ENCODE measurements at regions not wholly inside any gene's neighbourhood (a gene's known extent, or its start where the extent isn't known, plus 50 kb on each side); places are given as distances from the start of the nearest gene placed in this dataset.
"Not testable (repeated sequence)": the region's sequence is repeated elsewhere in the genome, so short reads cannot be mapped to it uniquely, and the experiment has no call there.

GRCh38 chr5:19285286-19285685, 702.7 kb downstream of the CDH18 start:
- Histone ChIP-seq H3K4me1 (ENCODE audit: insufficient read depth, low read length) (no peaks in the 10 kb centered on the region), H3K9ac (ENCODE audit: low read depth, low read length) (no peak overlapping the region), H3K36me3 (ENCODE audit: insufficient read depth, low read length) (no peaks in the 10 kb centered on the region)

GRCh38 chr5:19287548-19288277, 700.3 kb downstream of the CDH18 start:
- not testable (repeated sequence) for H3K36me3 ChIP-seq (ENCODE audit: insufficient read depth, low read length); H3K9me3 ChIP-seq (ENCODE audit: control insufficient read depth, insufficient read depth, low read length); H3K9ac ChIP-seq (ENCODE audit: low read depth, low read length); H3K4me1 ChIP-seq (ENCODE audit: insufficient read depth, low read length)

More at GRCh38 chr5:19285286-19285685, 702.7 kb downstream of the CDH18 start:
- no peaks in the 10 kb centered on the region for H3K9me3 ChIP-seq (ENCODE audit: control insufficient read depth, insufficient read depth, low read length)

- H3K36me3 ChIP-seq (ENCODE audit: insufficient read depth, low read length); H3K9me3 ChIP-seq (ENCODE audit: control insufficient read depth, insufficient read depth, low read length); H3K9ac ChIP-seq (ENCODE audit: low read depth, low read length); H3K4me1 ChIP-seq (ENCODE audit: insufficient read depth, low read length): not testable (repeated sequence)
Measured at GRCh38 chr5:19288311-19288710, 699.7 kb downstream of the CDH18 start.

GRCh38 chr5:19297934-19298333, 690.1 kb downstream of the CDH18 start:
- no peaks in the 10 kb centered on the region for H3K9me3 ChIP-seq (ENCODE audit: control insufficient read depth, insufficient read depth, low read length)
- H3K36me3 ChIP-seq (ENCODE audit: insufficient read depth, low read length): no peaks in the 10 kb centered on the region
- no peak overlapping the region for H3K9ac ChIP-seq (ENCODE audit: low read depth, low read length)
- no peaks in the 10 kb centered on the region for H3K4me1 ChIP-seq (ENCODE audit: insufficient read depth, low read length)

- Histone ChIP-seq H3K4me1 (ENCODE audit: insufficient read depth, low read length) (no peaks in the 10 kb centered on the region), H3K9me3 (ENCODE audit: control insufficient read depth, insufficient read depth, low read length) (no peaks in the 10 kb centered on the region), H3K9ac (ENCODE audit: low read depth, low read length) (no peak overlapping the region), H3K36me3 (ENCODE audit: insufficient read depth, low read length) (no peaks in the 10 kb centered on the region)
Measured at GRCh38 chr5:19301271-19301670, 686.7 kb downstream of the CDH18 start.

- no peaks in the 10 kb centered on the region for H3K36me3 ChIP-seq (ENCODE audit: insufficient read depth, low read length)
- no peak overlapping the region for H3K9ac ChIP-seq (ENCODE audit: low read depth, low read length)
- peaks cover 11% of the 10 kb centered on the region for H3K4me1 ChIP-seq (ENCODE audit: insufficient read depth, low read length)
- no peaks in the 10 kb centered on the region for H3K9me3 ChIP-seq (ENCODE audit: control insufficient read depth, insufficient read depth, low read length)
Measured at GRCh38 chr5:19314840-19315239, 673.2 kb downstream of the CDH18 start.

- H3K9me3 ChIP-seq (ENCODE audit: control insufficient read depth, insufficient read depth, low read length): no peaks in the 10 kb centered on the region
- no peak overlapping the region for H3K9ac ChIP-seq (ENCODE audit: low read depth, low read length)
- H3K36me3 ChIP-seq (ENCODE audit: insufficient read depth, low read length): no peaks in the 10 kb centered on the region
- peaks cover 13% of the 10 kb centered on the region for H3K4me1 ChIP-seq (ENCODE audit: insufficient read depth, low read length)
Measured at GRCh38 chr5:19319252-19319651, 668.7 kb downstream of the CDH18 start.

- H3K9me3 ChIP-seq (ENCODE audit: control insufficient read depth, insufficient read depth, low read length): no peaks in the 10 kb centered on the region
- H3K4me1 ChIP-seq (ENCODE audit: insufficient read depth, low read length): peaks cover 8% of the 10 kb centered on the region
- H3K36me3 ChIP-seq (ENCODE audit: insufficient read depth, low read length): no peaks in the 10 kb centered on the region
- H3K9ac ChIP-seq (ENCODE audit: low read depth, low read length): no peak overlapping the region
Measured at GRCh38 chr5:19322716-19323485, 665.1 kb downstream of the CDH18 start.

GRCh38 chr5:19334278-19334677, 653.7 kb downstream of the CDH18 start:
- Histone ChIP-seq H3K36me3 (ENCODE audit: insufficient read depth, low read length) (no peaks in the 10 kb centered on the region), H3K9me3 (ENCODE audit: control insufficient read depth, insufficient read depth, low read length) (no peaks in the 10 kb centered on the region), H3K4me1 (ENCODE audit: insufficient read depth, low read length) (no peaks in the 10 kb centered on the region), H3K9ac (ENCODE audit: low read depth, low read length) (no peak overlapping the region)

- Histone ChIP-seq H3K9me3 (ENCODE audit: control insufficient read depth, insufficient read depth, low read length) (no peaks in the 10 kb centered on the region), H3K36me3 (ENCODE audit: insufficient read depth, low read length) (no peaks in the 10 kb centered on the region), H3K9ac (ENCODE audit: low read depth, low read length) (no peak overlapping the region), H3K4me1 (ENCODE audit: insufficient read depth, low read length) (no peaks in the 10 kb centered on the region)
Measured at GRCh38 chr5:19342942-19343341, 645.1 kb downstream of the CDH18 start.

GRCh38 chr5:19352120-19352519, 635.9 kb downstream of the CDH18 start:
- no peaks in the 10 kb centered on the region for H3K36me3 ChIP-seq (ENCODE audit: insufficient read depth, low read length)
- H3K4me1 ChIP-seq (ENCODE audit: insufficient read depth, low read length): no peaks in the 10 kb centered on the region
- H3K9me3 ChIP-seq (ENCODE audit: control insufficient read depth, insufficient read depth, low read length): no peaks in the 10 kb centered on the region
- no peak overlapping the region for H3K9ac ChIP-seq (ENCODE audit: low read depth, low read length)

GRCh38 chr5:19369048-19369447, 619.0 kb downstream of the CDH18 start:
- no peaks in the 10 kb centered on the region for H3K9me3 ChIP-seq (ENCODE audit: control insufficient read depth, insufficient read depth, low read length)
- no peak overlapping the region for H3K9ac ChIP-seq (ENCODE audit: low read depth, low read length)
- H3K4me1 ChIP-seq (ENCODE audit: insufficient read depth, low read length): no peaks in the 10 kb centered on the region
- H3K36me3 ChIP-seq (ENCODE audit: insufficient read depth, low read length): no peaks in the 10 kb centered on the region

- no peaks in the 10 kb centered on the region for H3K4me1 ChIP-seq (ENCODE audit: insufficient read depth, low read length)
- no peaks in the 10 kb centered on the region for H3K9me3 ChIP-seq (ENCODE audit: control insufficient read depth, insufficient read depth, low read length)
- H3K36me3 ChIP-seq (ENCODE audit: insufficient read depth, low read length): no peaks in the 10 kb centered on the region
- H3K9ac ChIP-seq (ENCODE audit: low read depth, low read length): no peak overlapping the region
Measured at GRCh38 chr5:19369561-19369960, 618.4 kb downstream of the CDH18 start.

GRCh38 chr5:19370655-19371386, 617.2 kb downstream of the CDH18 start:
- H3K9ac ChIP-seq (ENCODE audit: low read depth, low read length): no peak overlapping the region
- H3K9me3 ChIP-seq (ENCODE audit: control insufficient read depth, insufficient read depth, low read length): no peaks in the 10 kb centered on the region
- H3K36me3 ChIP-seq (ENCODE audit: insufficient read depth, low read length): no peaks in the 10 kb centered on the region
- no peaks in the 10 kb centered on the region for H3K4me1 ChIP-seq (ENCODE audit: insufficient read depth, low read length)

Measured in ES-I3 (cell line).